HCT116 (cell line): ENCODE measurements at regions not wholly inside any gene's neighbourhood (a gene's known extent, or its start where the extent isn't known, plus 50 kb on each side); places are given as distances from the start of the nearest gene placed in this dataset.

Experiments used
- ATF3 ChIP-seq: IDR thresholded peaks from 2 replicates; pipeline ENCODE4 v1.6.1; 2012
- CEBPB ChIP-seq: IDR thresholded peaks from 2 replicates; pipeline ENCODE4 v1.6.1; 2012; ENCODE audit warnings: low read depth
- CTCF ChIP-seq, 3 experiments: fragments of 200-600 bp in 1 of 3; sonication (generic) in 1 of 3; IDR thresholded peaks in 2 of 3; conservative IDR thresholded peaks in 1 of 3; 2 replicates each; pipeline ENCODE4 v1.5.1; 2012 to 2017; ENCODE audit warnings: low read depth in 2 of 3, low read length in 2 of 3, antibody characterized with exemption in 1 of 3, borderline replicate concordance in 1 of 3, control low read depth in 1 of 3, mild to moderate bottlenecking in 1 of 3, mixed read lengths in 1 of 3, mixed run types in 1 of 3, moderate library complexity in 1 of 3; ENCODE audit not compliant: insufficient read depth in 1 of 3
- EZH2 ChIP-seq: fragments of 200-600 bp; sonication (generic); IDR thresholded peaks from 2 replicates; pipeline ENCODE4 v1.6.1; 2017; ENCODE audit warnings: antibody characterized with exemption, mixed run types
- EZH2phosphoT487 ChIP-seq: fragments of 200-600 bp; IDR thresholded peaks from 2 replicates; pipeline ENCODE4 v1.6.1; 2018; ENCODE audit warnings: antibody characterized with exemption, borderline replicate concordance
- FOSL1 ChIP-seq: IDR thresholded peaks from 2 replicates; pipeline ENCODE4 v1.6.1; 2012; ENCODE audit warnings: low read depth
- MAX ChIP-seq: IDR thresholded peaks from 2 replicates; pipeline ENCODE4 v1.6.1; 2012
- POLR2A ChIP-seq: IDR thresholded peaks from 2 replicates; pipeline ENCODE4 v1.7.0; 2011; ENCODE audit warnings: borderline replicate concordance; ENCODE audit not compliant: insufficient read depth, insufficient read length; ENCODE audit errors: extremely low read depth
- POLR2AphosphoS5 ChIP-seq: IDR thresholded peaks from 2 replicates; pipeline ENCODE4 v1.6.1; 2011; ENCODE audit warnings: mild to moderate bottlenecking, low read depth, low read length, moderate library complexity
- RAD21 ChIP-seq: IDR thresholded peaks from 2 replicates; pipeline ENCODE4 v1.6.1; 2012; ENCODE audit warnings: low read depth, mild to moderate bottlenecking
- REST ChIP-seq: IDR thresholded peaks from 2 replicates; pipeline ENCODE4 v1.6.1; 2012; ENCODE audit warnings: low read depth
- SIN3A ChIP-seq: IDR thresholded peaks from 2 replicates; pipeline ENCODE4 v1.6.1; 2012; ENCODE audit warnings: low read depth
- YY1 ChIP-seq: IDR thresholded peaks from 2 replicates; pipeline ENCODE4 v1.6.1; 2011; ENCODE audit warnings: low read length, low read depth, moderate library complexity, mild to moderate bottlenecking; ENCODE audit not compliant: insufficient replicate concordance; ENCODE audit errors: extremely low read depth
- ZNF274 ChIP-seq: fragments of 200-500 bp; sonication (Bioruptor generic); IDR thresholded peaks from 2 replicates; pipeline ENCODE4 v1.6.1; 2014; ENCODE audit warnings: mild to moderate bottlenecking, low read depth, low read length, inconsistent platforms

GRCh38 chr9:102459828-102460227 lies 535.3 kb upstream of the CYLC2 start:
- TF ChIP-seq EZH2 (no peak), CTCF (IDR thresholded peaks at IDR 0.05 in 2 of 3, conservative IDR thresholded peaks at IDR 0.05 in 1 of 3; ENCODE audit: borderline replicate concordance in 1 of 3, insufficient read depth in 1 of 3, low read depth in 2 of 3, low read length in 2 of 3) (no peak), EZH2phosphoT487 (no peak), FOSL1 (no peak), ATF3 (no peak), SIN3A (no peak), POLR2AphosphoS5 (no peak), RAD21 (no peak), POLR2A (no peak), YY1 (no peak), ZNF274 (no peak), CEBPB (no peak), REST (no peak), MAX (no peak)
